ENCODE measurements at regions not wholly inside any gene's neighbourhood (a gene's known extent, or its start where the extent isn't known, plus 50 kb on each side); places are given as distances from the start of the nearest gene placed in this dataset.

- H4K8ac ChIP-seq (replicated peaks; ENCODE audit: insufficient read length, low read depth, low read length) = no peak overlapping the region
- no peak overlapping the region for H4K5ac ChIP-seq (ENCODE audit: insufficient read length, low read depth, low read length)
- H3K14ac ChIP-seq (ENCODE audit: insufficient read depth, low read length) = no peak overlapping the region
- Mint-ChIP-seq H3K4me1 (peaks cover 8 to 11% of the 10 kb centered on the region in 2 experiments), H3K36me3 (ENCODE audit: insufficient read depth in 1 of 3, low read depth in 3 of 3) (peaks cover 0 to under 1% (median under 1%) of the 10 kb centered on the region in 3 experiments; a peak in 2 of 7 replicates), H3K9me3 (peaks cover under 1 to 2% of the 10 kb centered on the region in 2 experiments), H3K27me3 (ENCODE audit: low read depth) (no peaks in the 10 kb centered on the region), H3K4me3 (no peak overlapping the region), H3K27ac (no peak overlapping the region)
- H4K20me1 ChIP-seq (ENCODE audit: control insufficient read depth, insufficient read depth, insufficient read length) = no peaks in the 10 kb centered on the region
- no peak overlapping the region for H2BK5ac ChIP-seq (ENCODE audit: insufficient read length, low read length)
- H2AFZ ChIP-seq (ENCODE audit: low read length) = no peak overlapping the region
- no peak overlapping the region for H3K4ac ChIP-seq (ENCODE audit: low read depth, low read length)
- no peak overlapping the region for H2BK12ac ChIP-seq (ENCODE audit: insufficient read length, low read depth, low read length)
- no peaks in the 10 kb centered on the region for H3K9me3 ChIP-seq (ENCODE audit: control insufficient read depth, low read depth, low read length)
- H3T11ph ChIP-seq (ENCODE audit: low read length) = no peak overlapping the region
- DNase-seq = no peak
- H3K4me1 ChIP-seq (ENCODE audit: insufficient read depth, low read length) = no peaks in the 10 kb centered on the region
- no peaks in the 10 kb centered on the region for H3K79me1 ChIP-seq (ENCODE audit: insufficient read depth, low read depth, low read length, poor library complexity, severe bottlenecking)
- WGBS (ENCODE audit: extremely low coverage, insufficient read length, low lambda C conversion rate) = no CpG with 5 or more reads among the region's 4 CpGs
- H2BK120ac ChIP-seq (ENCODE audit: low read depth, low read length, poor library complexity, severe bottlenecking) = no peak overlapping the region
- H4K91ac ChIP-seq (ENCODE audit: insufficient read length, low read depth, low read length) = no peak overlapping the region
- H3K23ac ChIP-seq (ENCODE audit: insufficient read length, low read depth, low read length) = no peak overlapping the region
- no peak overlapping the region for H3K4me2 ChIP-seq (ENCODE audit: insufficient read depth, insufficient read length, low read length)
- no peak overlapping the region for H3K18ac ChIP-seq (ENCODE audit: insufficient read length, low read depth, low read length)
- H3K27me3 ChIP-seq (ENCODE audit: insufficient read depth, low read length) = no peaks in the 10 kb centered on the region
- H3K9ac ChIP-seq (ENCODE audit: extremely low read depth, insufficient read length, low read length) = no peak overlapping the region
- H2AK5ac ChIP-seq (ENCODE audit: insufficient read length, low read length) = no peak overlapping the region
- no peak overlapping the region for H3K27ac ChIP-seq (ENCODE audit: insufficient read length, low read depth, low read length)
- TF ChIP-seq, protein P1, sequence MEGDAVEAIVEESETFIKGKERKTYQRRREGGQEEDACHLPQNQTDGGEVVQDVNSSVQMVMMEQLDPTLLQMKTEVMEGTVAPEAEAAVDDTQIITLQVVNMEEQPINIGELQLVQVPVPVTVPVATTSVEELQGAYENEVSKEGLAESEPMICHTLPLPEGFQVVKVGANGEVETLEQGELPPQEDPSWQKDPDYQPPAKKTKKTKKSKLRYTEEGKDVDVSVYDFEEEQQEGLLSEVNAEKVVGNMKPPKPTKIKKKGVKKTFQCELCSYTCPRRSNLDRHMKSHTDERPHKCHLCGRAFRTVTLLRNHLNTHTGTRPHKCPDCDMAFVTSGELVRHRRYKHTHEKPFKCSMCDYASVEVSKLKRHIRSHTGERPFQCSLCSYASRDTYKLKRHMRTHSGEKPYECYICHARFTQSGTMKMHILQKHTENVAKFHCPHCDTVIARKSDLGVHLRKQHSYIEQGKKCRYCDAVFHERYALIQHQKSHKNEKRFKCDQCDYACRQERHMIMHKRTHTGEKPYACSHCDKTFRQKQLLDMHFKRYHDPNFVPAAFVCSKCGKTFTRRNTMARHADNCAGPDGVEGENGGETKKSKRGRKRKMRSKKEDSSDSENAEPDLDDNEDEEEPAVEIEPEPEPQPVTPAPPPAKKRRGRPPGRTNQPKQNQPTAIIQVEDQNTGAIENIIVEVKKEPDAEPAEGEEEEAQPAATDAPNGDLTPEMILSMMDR (conservative IDR thresholded peaks at IDR 0.05) = no peak
- H2BK15ac ChIP-seq (ENCODE audit: low read depth, low read length) = no peak overlapping the region
- H3K79me2 ChIP-seq (ENCODE audit: insufficient read depth, low read length) = no peaks in the 10 kb centered on the region
- no peak overlapping the region for H3K56ac ChIP-seq (ENCODE audit: insufficient read length, low read depth, low read length)
- no peak overlapping the region for H2BK20ac ChIP-seq (ENCODE audit: low read depth, low read length, poor library complexity, severe bottlenecking)
- no peaks in the 10 kb centered on the region for H3K23me2 ChIP-seq (ENCODE audit: insufficient read length, low read depth, low read length, poor library complexity, severe bottlenecking)
Measured at GRCh38 chr13:34361560-34361959, 543.6 kb downstream of the RFC3 start.

All from H9 (cell line).